HL-60 (cell line): ENCODE measurements at regions not wholly inside any gene's neighbourhood (a gene's known extent, or its start where the extent isn't known, plus 50 kb on each side); places are given as distances from the start of the nearest gene placed in this dataset.

Experiments used
- CTCF ChIP-seq: IDR thresholded peaks from one replicate; pipeline ENCODE4 v1.5.1; 2011; ENCODE audit warnings: low read length, control low read depth, inconsistent platforms; ENCODE audit not compliant: insufficient read depth
- REST ChIP-seq: IDR thresholded peaks from 2 replicates; pipeline ENCODE4 v1.6.1; 2012; ENCODE audit warnings: low read depth; ENCODE audit not compliant: insufficient replicate concordance
- SPI1 ChIP-seq: IDR thresholded peaks from 2 replicates; pipeline ENCODE4 v1.6.1; 2012; ENCODE audit warnings: low read depth, mild to moderate bottlenecking, borderline replicate concordance

GRCh38 chr3:29212789-29213433, 68.0 kb upstream of the RBMS3 start:
- TF ChIP-seq CTCF (no peak), REST (no peak), SPI1 (no peak)
